NB4 (cell line): ENCODE measurements at regions not wholly inside any gene's neighbourhood (a gene's known extent, or its start where the extent isn't known, plus 50 kb on each side); places are given as distances from the start of the nearest gene placed in this dataset.

Experiments used
- CTCF ChIP-seq: IDR thresholded peaks from one replicate; pipeline ENCODE4 v1.5.1; 2012; ENCODE audit warnings: low read depth, low read length
- POLR2A ChIP-seq: IDR thresholded peaks from 2 replicates; pipeline ENCODE4 v1.6.1; 2011; ENCODE audit warnings: mild to moderate bottlenecking; ENCODE audit not compliant: insufficient read length; ENCODE audit errors: extremely low read depth

- TF ChIP-seq POLR2A (no peak), CTCF (no peak)
Measured at GRCh38 chr17:72004011-72004427, 116.8 kb upstream of the SOX9 start.
